HEK293 (cell line): ENCODE measurements at regions not wholly inside any gene's neighbourhood (a gene's known extent, or its start where the extent isn't known, plus 50 kb on each side); places are given as distances from the start of the nearest gene placed in this dataset.
"Not testable (repeated sequence)": the region's sequence is repeated elsewhere in the genome, so short reads cannot be mapped to it uniquely, and the experiment has no call there.

ENCODE experiments used
- CTCF ChIA-PET: fragments of 350-600 bp; formaldehyde crosslinking; extraction: SDS; loops from one replicate; lab custom pipeline; 2021; ENCODE audit warnings: antibody characterized with exemption; lab: Yijun Ruan, JAX
- POLR2A ChIA-PET: fragments of 300-600 bp; formaldehyde crosslinking; extraction: SDS; loops from one replicate; lab custom pipeline; 2020; ENCODE audit warnings: antibody characterized with exemption, inconsistent platforms; lab: Yijun Ruan, JAX
- H3K27ac ChIP-seq: fragments of 200-500 bp; sonication (Bioruptor generic); 2 replicates; pipeline ENCODE4 v1.5.1; 2014; ENCODE audit warnings: low read depth, low read length, control low read depth, inconsistent platforms; ENCODE audit errors: extremely low read depth
- H3K36me3 ChIP-seq, 2 experiments: fragments of 200-500 bp in 1 of 2; sonication (Bioruptor generic) in 1 of 2; 1 replicate in 1 of 2; 2 replicates in 1 of 2; pipeline ENCODE4 v1.5.1; 2014 to 2017; ENCODE audit warnings: inconsistent platforms in 2 of 2, low read length in 2 of 2; ENCODE audit not compliant: control insufficient read depth in 2 of 2, insufficient read depth in 1 of 2
- H3K4me1 ChIP-seq: fragments of 200-500 bp; sonication (Bioruptor generic); 2 replicates; pipeline ENCODE4 v1.5.1; 2014; ENCODE audit warnings: mild to moderate bottlenecking, low read length, inconsistent platforms; ENCODE audit not compliant: control insufficient read depth, insufficient read depth
- H3K4me3 ChIP-seq: 2 replicates; pipeline ENCODE4 v1.5.1; 2011; ENCODE audit warnings: low read depth, mild to moderate bottlenecking, control low read depth, low read length, moderate library complexity
- H3K9me3 ChIP-seq: fragments of 200-500 bp; sonication (Bioruptor generic); 2 replicates; pipeline ENCODE4 v1.5.1; 2014; ENCODE audit warnings: low read depth, low read length, inconsistent platforms; ENCODE audit not compliant: control insufficient read depth, insufficient read depth
- BCL11A ChIP-seq: fragments of 450-650 bp; formaldehyde crosslinking; IDR thresholded peaks from 2 replicates; pipeline ENCODE4 v1.5.1; 2016; ENCODE audit warnings: low read depth, missing biosample characterization, missing genetic modification characterization
- CTCF ChIP-seq: fragments of 450-650 bp; formaldehyde crosslinking; IDR thresholded peaks from 2 replicates; pipeline ENCODE4 v1.5.1; 2016; ENCODE audit warnings: missing biosample characterization, missing genetic modification characterization
- REST ChIP-seq: fragments of 450-650 bp; formaldehyde crosslinking; IDR thresholded peaks from 2 replicates; pipeline ENCODE4 v1.5.1; 2016; ENCODE audit warnings: missing biosample characterization, missing genetic modification characterization
- ZBTB11 ChIP-seq: fragments of 450-650 bp; formaldehyde crosslinking; conservative IDR thresholded peaks from 2 replicates; pipeline ENCODE4 v1.5.1; 2016; ENCODE audit warnings: low read depth, missing biosample characterization, missing genetic modification characterization
- ZNF18 ChIP-seq: fragments of 450-650 bp; formaldehyde crosslinking; IDR thresholded peaks from 2 replicates; pipeline ENCODE4 v1.5.1; 2016; ENCODE audit warnings: missing biosample characterization, missing genetic modification characterization
- ZNF324 ChIP-seq: fragments of 450-650 bp; formaldehyde crosslinking; IDR thresholded peaks from 2 replicates; pipeline ENCODE4 v1.5.1; 2016; ENCODE audit warnings: missing biosample characterization, missing genetic modification characterization
- ZNF48 ChIP-seq: fragments of 450-650 bp; formaldehyde crosslinking; IDR thresholded peaks from 2 replicates; pipeline ENCODE4 v1.5.1; 2016; ENCODE audit warnings: missing biosample characterization, missing genetic modification characterization
- ZNF558 ChIP-seq: fragments of 450-650 bp; formaldehyde crosslinking; IDR thresholded peaks from 2 replicates; pipeline ENCODE4 v1.5.1; 2016; ENCODE audit warnings: missing biosample characterization, missing genetic modification characterization
- ZNF692 ChIP-seq: fragments of 450-650 bp; formaldehyde crosslinking; IDR thresholded peaks from 2 replicates; pipeline ENCODE4 v1.5.1; 2016; ENCODE audit warnings: missing biosample characterization, missing genetic modification characterization
- ZNF704 ChIP-seq: fragments of 450-650 bp; formaldehyde crosslinking; IDR thresholded peaks from 2 replicates; pipeline ENCODE4 v1.5.1; 2016; ENCODE audit warnings: missing biosample characterization, missing genetic modification characterization

GRCh38 chr2:11877764-11878163, 131.3 kb downstream of the LPIN1 start:
- H3K36me3 ChIP-seq, result no peaks in the 10 kb centered on the region
- no peak overlapping the region for H3K27ac ChIP-seq
- no peaks in the 10 kb centered on the region for H3K9me3 ChIP-seq
- no peaks in the 10 kb centered on the region for H3K4me1 ChIP-seq
- ChIA-PET CTCF (no interaction called here), POLR2A (no interaction called here)
- no peak overlapping the region for H3K4me3 ChIP-seq
- TF ChIP-seq ZNF18 (tag by site-specific recombination), result no peak
- no peak for TF ChIP-seq ZNF48
- no peak for TF ChIP-seq REST (tag by site-specific recombination)

GRCh38 chr2:11885253-11885652, 138.8 kb downstream of the LPIN1 start:
- H3K36me3 ChIP-seq, H3K4me1 ChIP-seq, H3K9me3 ChIP-seq, H3K4me3 ChIP-seq, POLR2A ChIA-PET, H3K27ac ChIP-seq: not testable (repeated sequence)
- CTCF ChIA-PET, result interaction anchor here (0.8 kb wide), 1 partner anchor 21 kb away, joined by 3 read pairs; no protein-coding TSS in a partner anchor

- CTCF ChIA-PET, result interaction anchor here (0.6 kb wide), 1 partner anchor 1119 kb away, joined by 3 read pairs; no protein-coding TSS in a partner anchor
- H3K4me1 ChIP-seq, H3K9me3 ChIP-seq, H3K27ac ChIP-seq, H3K36me3 ChIP-seq, POLR2A ChIA-PET, H3K4me3 ChIP-seq: not testable (repeated sequence)
These were observed 140.5 kb downstream of the LPIN1 start for GRCh38 chr2:11886899-11887298.

GRCh38 chr2:11889101-11889850, 142.8 kb downstream of the LPIN1 start:
- H3K4me3 ChIP-seq, result no peak overlapping the region
- no peaks in the 10 kb centered on the region for H3K4me1 ChIP-seq
- H3K27ac ChIP-seq, result no peak overlapping the region
- no peaks in the 10 kb centered on the region for H3K9me3 ChIP-seq
- ChIA-PET CTCF (interaction anchor here (0.7 kb wide), 1 partner anchor 31 kb away, joined by 4 read pairs; no protein-coding TSS in a partner anchor), POLR2A (no interaction called here)
- H3K36me3 ChIP-seq, result no peaks in the 10 kb centered on the region
- TF ChIP-seq CTCF (no peak), BCL11A (tag by site-specific recombination) (no peak), ZNF704 (tag by site-specific recombination) (no peak), ZBTB11 (no peak), ZNF558 (tag by site-specific recombination) (no peak), ZNF692 (tag by site-specific recombination) (no peak), ZNF324 (tag by site-specific recombination) (no peak)
